Retinal pigment epithelial cell (primary cell): ENCODE measurements at regions not wholly inside any gene's neighbourhood (a gene's known extent, or its start where the extent isn't known, plus 50 kb on each side); places are given as distances from the start of the nearest gene placed in this dataset.

Experiments
- DNase-seq: peaks from one replicate; pipeline ENCODE4 v3.0.0-alpha.2; 2010; ENCODE audit warnings: low read depth
- H3K4me3 ChIP-seq: 2 replicates; pipeline ENCODE4 v1.5.1; 2011; ENCODE audit warnings: mild to moderate bottlenecking, low read length, control low read depth, moderate library complexity
- CTCF ChIP-seq: conservative IDR thresholded peaks from 2 replicates; pipeline ENCODE4 v1.5.1; 2011; ENCODE audit warnings: low read depth, low read length, control low read depth, inconsistent platforms

- no peak for DNase-seq
- H3K4me3 ChIP-seq, result no peak overlapping the region
- no peak for TF ChIP-seq CTCF
These were observed 277.6 kb upstream of the CDH4 start for GRCh38 chr20:60974441-60974945.

GRCh38 chr20:60976139-60976538 is 275.9 kb upstream of the CDH4 start:
- TF ChIP-seq CTCF, result no peak
- no peak overlapping the region for H3K4me3 ChIP-seq
- DNase-seq, result no peak

GRCh38 chr20:60976913-60977312 is 275.1 kb upstream of the CDH4 start:
- TF ChIP-seq CTCF, result no peak
- no peak overlapping the region for H3K4me3 ChIP-seq
- no peak for DNase-seq

GRCh38 chr20:60977901-60978300 is 274.2 kb upstream of the CDH4 start:
- no peak overlapping the region for H3K4me3 ChIP-seq
- no peak for DNase-seq
- no peak for TF ChIP-seq CTCF

GRCh38 chr20:60984666-60985065 is 267.4 kb upstream of the CDH4 start:
- no peak overlapping the region for H3K4me3 ChIP-seq
- no peak for TF ChIP-seq CTCF
- no peak for DNase-seq

GRCh38 chr20:60986506-60987156 is 265.4 kb upstream of the CDH4 start:
- TF ChIP-seq CTCF, result no peak
- DNase-seq, result no peak
- H3K4me3 ChIP-seq, result no peak overlapping the region

- H3K4me3 ChIP-seq, result no peak overlapping the region
- TF ChIP-seq CTCF, result no peak
- no peak for DNase-seq
These were observed 262.0 kb upstream of the CDH4 start for GRCh38 chr20:60990061-60990460.
